HUES64 (cell line): ENCODE measurements at regions not wholly inside any gene's neighbourhood (a gene's known extent, or its start where the extent isn't known, plus 50 kb on each side); places are given as distances from the start of the nearest gene placed in this dataset.

Experiments
- H3K27ac ChIP-seq: 2 replicates; pipeline ENCODE4 v1.7.0; 2013; ENCODE audit warnings: low read depth, low read length, inconsistent platforms
- H3K27me3 ChIP-seq: 2 replicates; pipeline ENCODE4 v1.6.1; 2013; ENCODE audit warnings: mild to moderate bottlenecking, low read length; ENCODE audit not compliant: insufficient read depth
- H3K36me3 ChIP-seq: 2 replicates; pipeline ENCODE4 v1.6.1; 2013; ENCODE audit warnings: mild to moderate bottlenecking, low read length; ENCODE audit not compliant: insufficient read depth
- H3K4me1 ChIP-seq: 2 replicates; pipeline ENCODE4 v1.6.1; 2013; ENCODE audit warnings: mild to moderate bottlenecking, low read length, moderate library complexity; ENCODE audit not compliant: insufficient read depth
- H3K4me3 ChIP-seq: 2 replicates; pipeline ENCODE4 v1.5.1; 2013; ENCODE audit warnings: mild to moderate bottlenecking, low read length, moderate library complexity
- H3K9ac ChIP-seq: 2 replicates; pipeline ENCODE4 v1.6.1; 2013; ENCODE audit warnings: mild to moderate bottlenecking, low read depth, low read length
- H3K9me3 ChIP-seq: 2 replicates; pipeline ENCODE4 v1.6.1; 2013; ENCODE audit warnings: low read depth, low read length; ENCODE audit not compliant: insufficient read depth
- WGBS: fragments of 150-250, 120-280 bp; methylation state at CpG from one replicate; pipeline ENCODE4 v1.1.7; 2013; ENCODE audit warnings: missing lambda C conversion rate; 5-methylcytosine and 5-hydroxymethylcytosine counted together

GRCh38 chr3:117003501-117003900, 293.9 kb downstream of the TUSC7 start:
- Histone ChIP-seq H3K4me3 (no peak overlapping the region), H3K27ac (no peak overlapping the region), H3K36me3 (no peaks in the 10 kb centered on the region), H3K4me1 (no peaks in the 10 kb centered on the region), H3K27me3 (no peaks in the 10 kb centered on the region), H3K9me3 (no peaks in the 10 kb centered on the region), H3K9ac (no peak overlapping the region)

GRCh38 chr3:117005274-117005673, 295.7 kb downstream of the TUSC7 start:
- Histone ChIP-seq H3K36me3 (no peaks in the 10 kb centered on the region), H3K27me3 (no peaks in the 10 kb centered on the region), H3K9ac (no peak overlapping the region), H3K4me3 (no peak overlapping the region), H3K9me3 (no peaks in the 10 kb centered on the region), H3K4me1 (no peaks in the 10 kb centered on the region), H3K27ac (no peak overlapping the region)
- 97% methylated on average over 2 of the region's 2 CpGs for whole genome bisulfite sequencing

- WGBS: 87% methylated on average over 1 of the region's 2 CpGs
- Histone ChIP-seq H3K27ac (no peak overlapping the region), H3K9me3 (no peaks in the 10 kb centered on the region), H3K9ac (no peak overlapping the region), H3K36me3 (no peaks in the 10 kb centered on the region), H3K4me1 (no peaks in the 10 kb centered on the region), H3K4me3 (no peak overlapping the region), H3K27me3 (no peaks in the 10 kb centered on the region)
Measured at GRCh38 chr3:117005911-117006522, 296.4 kb downstream of the TUSC7 start.

GRCh38 chr3:117010318-117010717, 300.7 kb downstream of the TUSC7 start:
- WGBS: 91% methylated on average over 1 of the region's 1 CpG
- no peaks in the 10 kb centered on the region for H3K4me1 ChIP-seq
- no peaks in the 10 kb centered on the region for H3K9me3 ChIP-seq
- H3K27ac ChIP-seq: no peak overlapping the region
- no peaks in the 10 kb centered on the region for H3K27me3 ChIP-seq
- no peak overlapping the region for H3K4me3 ChIP-seq
- no peak overlapping the region for H3K9ac ChIP-seq
- H3K36me3 ChIP-seq: no peaks in the 10 kb centered on the region

- H3K9me3 ChIP-seq: no peaks in the 10 kb centered on the region
- 94% methylated on average over 7 of the region's 7 CpGs for WGBS
- H3K27me3 ChIP-seq: no peaks in the 10 kb centered on the region
- no peak overlapping the region for H3K9ac ChIP-seq
- H3K27ac ChIP-seq: no peak overlapping the region
- no peaks in the 10 kb centered on the region for H3K36me3 ChIP-seq
- 0 out of 2 replicates have a peak, but pooled peaks cover 5% of the 10 kb centered on the region for H3K4me1 ChIP-seq
- no peak overlapping the region for H3K4me3 ChIP-seq
Measured at GRCh38 chr3:117011687-117012250, 302.2 kb downstream of the TUSC7 start.

GRCh38 chr3:117016378-117016777, 306.8 kb downstream of the TUSC7 start:
- 59% methylated on average over 2 of the region's 2 CpGs for WGBS
- Histone ChIP-seq H3K9ac (no peak overlapping the region), H3K27me3 (no peaks in the 10 kb centered on the region), H3K36me3 (no peaks in the 10 kb centered on the region), H3K27ac (no peak overlapping the region), H3K4me3 (no peak overlapping the region), H3K9me3 (no peaks in the 10 kb centered on the region), H3K4me1 (0 out of 2 replicates have a peak, but pooled peaks cover 7% of the 10 kb centered on the region)

- Histone ChIP-seq H3K9ac (no peak overlapping the region), H3K36me3 (no peaks in the 10 kb centered on the region), H3K27ac (no peak overlapping the region), H3K4me3 (no peak overlapping the region), H3K4me1 (0 out of 2 replicates have a peak, but pooled peaks cover 7% of the 10 kb centered on the region), H3K9me3 (no peaks in the 10 kb centered on the region), H3K27me3 (no peaks in the 10 kb centered on the region)
- WGBS: 75% methylated on average over 4 of the region's 7 CpGs
Measured at GRCh38 chr3:117017135-117017894, 307.7 kb downstream of the TUSC7 start.

GRCh38 chr3:117018655-117019054, 309.1 kb downstream of the TUSC7 start:
- Histone ChIP-seq H3K27ac (no peak overlapping the region), H3K4me1 (0 out of 2 replicates have a peak, but pooled peaks cover 7% of the 10 kb centered on the region), H3K36me3 (no peaks in the 10 kb centered on the region), H3K9me3 (no peaks in the 10 kb centered on the region), H3K4me3 (no peak overlapping the region), H3K27me3 (peaks cover 10% of the 10 kb centered on the region), H3K9ac (no peak overlapping the region)
- 85% methylated on average over 5 of the region's 5 CpGs for WGBS

- no peak overlapping the region for H3K27ac ChIP-seq
- no peak overlapping the region for H3K4me3 ChIP-seq
- WGBS: 40% methylated on average over 6 of the region's 7 CpGs
- no peaks in the 10 kb centered on the region for H3K9me3 ChIP-seq
- no peak overlapping the region for H3K9ac ChIP-seq
- H3K36me3 ChIP-seq: no peaks in the 10 kb centered on the region
- H3K4me1 ChIP-seq: 0 out of 2 replicates have a peak, but pooled peaks cover 7% of the 10 kb centered on the region
- peaks cover 10% of the 10 kb centered on the region for H3K27me3 ChIP-seq
Measured at GRCh38 chr3:117019082-117019713, 309.6 kb downstream of the TUSC7 start.

GRCh38 chr3:117026401-117026800, 316.8 kb downstream of the TUSC7 start:
- H3K9ac ChIP-seq: no peak overlapping the region
- no peak overlapping the region for H3K27ac ChIP-seq
- H3K27me3 ChIP-seq: peaks cover 63% of the 10 kb centered on the region
- no peaks in the 10 kb centered on the region for H3K4me1 ChIP-seq
- 97% methylated on average over 22 of the region's 22 CpGs for WGBS
- no peak overlapping the region for H3K4me3 ChIP-seq
- H3K36me3 ChIP-seq: no peaks in the 10 kb centered on the region
- peaks cover 6% of the 10 kb centered on the region; the same call in 1 of the 2 replicates for H3K9me3 ChIP-seq

- H3K27ac ChIP-seq: no peak overlapping the region
- H3K4me3 ChIP-seq: no peak overlapping the region
- no peak overlapping the region for H3K9ac ChIP-seq
- H3K9me3 ChIP-seq: peaks cover 16% of the 10 kb centered on the region; the same call in 1 of the 2 replicates
- H3K36me3 ChIP-seq: no peaks in the 10 kb centered on the region
- H3K27me3 ChIP-seq: 0 out of 2 replicates have a peak, but pooled peaks cover 1% of the 10 kb centered on the region
- H3K4me1 ChIP-seq: peaks cover 11% of the 10 kb centered on the region; the same call in 1 of the 2 replicates
Measured at GRCh38 chr3:117035745-117036144, 326.2 kb downstream of the TUSC7 start.
